Karpas-422 (cell line): ENCODE measurements at regions not wholly inside any gene's neighbourhood (a gene's known extent, or its start where the extent isn't known, plus 50 kb on each side); places are given as distances from the start of the nearest gene placed in this dataset.

Experiments
- DNase-seq: peaks from one replicate; pipeline ENCODE4 v3.0.0-alpha.2; 2015
- H2AFZ ChIP-seq: fragments of 200-600 bp; sonication (generic); 2 replicates; pipeline ENCODE4 v1.6.1; 2014; ENCODE audit warnings: antibody characterized with exemption, low read length, mixed read lengths
- H3K27ac ChIP-seq: fragments of 200-600 bp; sonication (generic); 2 replicates; pipeline ENCODE4 v1.5.1; 2014; ENCODE audit warnings: mild to moderate bottlenecking, low read length, moderate library complexity
- H3K27me3 ChIP-seq: fragments of 200-600 bp; sonication (generic); 2 replicates; pipeline ENCODE4 v1.6.1; 2014; ENCODE audit warnings: low read length, mixed read lengths
- H3K36me3 ChIP-seq: fragments of 200-600 bp; sonication (generic); 2 replicates; pipeline ENCODE4 v1.6.1; 2014; ENCODE audit warnings: low read length, mixed read lengths; ENCODE audit not compliant: insufficient read depth
- H3K4me1 ChIP-seq: fragments of 200-600 bp; sonication (generic); 2 replicates; pipeline ENCODE4 v1.6.1; 2014; ENCODE audit warnings: mild to moderate bottlenecking, low read length, mixed read lengths
- H3K4me2 ChIP-seq: fragments of 200-600 bp; sonication (generic); 2 replicates; pipeline ENCODE4 v1.6.1; 2014; ENCODE audit warnings: low read length, low read depth, mild to moderate bottlenecking; ENCODE audit not compliant: poor library complexity, severe bottlenecking
- H3K4me3 ChIP-seq: fragments of 200-600 bp; sonication (generic); 2 replicates; pipeline ENCODE4 v1.5.1; 2014; ENCODE audit warnings: mild to moderate bottlenecking, antibody characterized with exemption, low read length, mixed read lengths
- H3K79me2 ChIP-seq: fragments of 200-600 bp; sonication (generic); 2 replicates; pipeline ENCODE4 v1.6.1; 2014; ENCODE audit warnings: mild to moderate bottlenecking, low read length, mixed read lengths
- H3K9ac ChIP-seq: fragments of 200-600 bp; sonication (generic); 2 replicates; pipeline ENCODE4 v1.6.0; 2014; ENCODE audit warnings: low read length
- H3K9me2 ChIP-seq: fragments of 200-600 bp; sonication (generic), shearing (Covaris generic); replicated peaks from 2 replicates; pipeline ENCODE4 v1.6.0; 2014; ENCODE audit warnings: mild to moderate bottlenecking, low read length, moderate library complexity; ENCODE audit not compliant: insufficient read depth
- H3K9me3 ChIP-seq: fragments of 300-700, 200-600 bp; sonication (generic); 2 replicates; pipeline ENCODE4 v1.6.1; 2014; ENCODE audit warnings: low read length, mixed read lengths
- H4K20me1 ChIP-seq: fragments of 200-600 bp; sonication (generic); 2 replicates; pipeline ENCODE4 v1.6.1; 2014; ENCODE audit warnings: mild to moderate bottlenecking, antibody characterized with exemption, low read length, low read depth; ENCODE audit not compliant: insufficient read depth

DNA sequence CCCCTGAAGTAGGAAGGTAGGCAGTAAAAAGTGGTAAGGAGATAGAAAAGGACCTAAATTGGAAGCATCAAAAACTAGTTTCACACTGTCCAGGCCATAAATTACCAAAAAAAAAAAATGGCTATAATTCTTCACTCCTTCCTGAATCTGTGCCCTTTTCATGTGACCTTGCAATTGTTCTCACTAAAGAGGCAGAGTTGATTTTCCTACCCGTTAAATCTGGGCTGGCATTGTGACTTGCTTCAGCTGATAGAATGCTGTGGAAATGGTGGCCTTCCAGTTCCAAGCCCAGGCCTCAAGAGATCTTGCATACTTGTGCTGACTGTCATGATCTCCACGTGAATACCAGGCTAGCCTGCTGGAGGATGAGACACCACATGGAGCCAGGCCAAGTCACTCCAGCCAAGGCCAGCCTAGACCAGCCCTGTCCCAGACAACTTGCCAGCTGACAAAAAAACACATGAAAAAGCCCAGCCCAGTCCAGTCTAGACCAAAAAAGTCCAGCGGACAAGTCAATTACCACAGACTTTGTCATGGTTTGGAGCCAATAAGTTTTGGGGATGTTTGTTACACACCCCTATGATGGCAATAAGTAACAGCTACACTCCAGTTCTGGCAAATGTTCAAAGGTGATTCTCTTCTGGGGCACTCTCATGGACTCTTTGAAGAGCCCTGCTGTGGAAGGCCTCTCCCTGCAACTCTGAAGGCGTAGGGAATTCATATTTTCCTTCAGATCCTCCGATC is 51.4 kb upstream of the NUP50 start:
- H3K9ac ChIP-seq: no peak overlapping the region
- H2AFZ ChIP-seq: no peak overlapping the region
- DNase-seq: no peak
- no peaks in the 10 kb centered on the region for H3K4me1 ChIP-seq
- no peaks in the 10 kb centered on the region for H3K9me2 ChIP-seq
- no peak overlapping the region for H3K4me3 ChIP-seq
- no peak overlapping the region for H3K27ac ChIP-seq
- H4K20me1 ChIP-seq: no peaks in the 10 kb centered on the region
- H3K79me2 ChIP-seq: no peaks in the 10 kb centered on the region
- H3K27me3 ChIP-seq: no peaks in the 10 kb centered on the region
- no peak overlapping the region for H3K4me2 ChIP-seq
- no peaks in the 10 kb centered on the region for H3K9me3 ChIP-seq
- H3K36me3 ChIP-seq: no peaks in the 10 kb centered on the region
